ENCODE measurements at regions not wholly inside any gene's neighbourhood (a gene's known extent, or its start where the extent isn't known, plus 50 kb on each side); places are given as distances from the start of the nearest gene placed in this dataset.
A peak's percentile ranks its signal among the peaks of the same experiment; 100 is the strongest.

DNA sequence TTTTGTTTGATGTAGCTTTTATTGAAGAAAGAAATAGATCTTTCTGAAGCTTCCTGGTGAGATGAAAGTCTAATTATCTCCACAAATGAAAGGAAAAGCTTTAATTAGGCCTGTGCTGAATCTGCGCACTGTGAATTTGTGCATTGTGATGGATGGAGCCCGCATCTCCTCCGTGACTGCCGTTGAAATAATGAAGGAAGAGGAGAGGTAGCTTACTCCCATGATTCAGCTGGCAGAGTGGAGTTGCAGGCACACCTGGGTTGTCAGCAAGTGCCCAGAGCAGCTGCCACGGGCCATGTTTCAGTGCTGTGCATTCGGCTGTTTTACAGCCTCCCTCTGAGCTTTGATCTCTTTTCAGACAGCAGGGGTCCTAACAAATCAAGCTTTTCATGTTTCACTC lies 735.3 kb upstream of the TENM3 start:
- DNase-seq: peak; percentile 82

DNA sequence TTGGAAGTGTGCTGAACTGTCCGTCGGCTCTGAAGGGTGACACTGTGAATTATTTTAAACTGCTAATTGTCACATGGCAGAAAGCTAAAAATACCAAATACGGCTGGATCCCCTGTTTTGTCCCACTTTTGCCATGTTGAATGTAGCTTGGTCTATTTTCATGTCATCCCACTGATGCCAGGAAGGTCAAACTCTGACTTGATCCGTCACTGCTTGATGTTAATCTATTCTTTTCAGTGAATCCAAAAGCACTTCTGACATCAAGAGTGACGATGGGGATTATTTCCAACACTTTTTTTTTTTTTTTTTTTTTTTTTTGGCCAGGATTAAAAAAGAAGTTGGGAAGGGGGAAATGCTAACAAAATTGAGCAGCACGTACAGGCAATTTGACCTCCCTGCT lies 734.6 kb upstream of the TENM3 start:
- no peak for DNase-seq

DNA sequence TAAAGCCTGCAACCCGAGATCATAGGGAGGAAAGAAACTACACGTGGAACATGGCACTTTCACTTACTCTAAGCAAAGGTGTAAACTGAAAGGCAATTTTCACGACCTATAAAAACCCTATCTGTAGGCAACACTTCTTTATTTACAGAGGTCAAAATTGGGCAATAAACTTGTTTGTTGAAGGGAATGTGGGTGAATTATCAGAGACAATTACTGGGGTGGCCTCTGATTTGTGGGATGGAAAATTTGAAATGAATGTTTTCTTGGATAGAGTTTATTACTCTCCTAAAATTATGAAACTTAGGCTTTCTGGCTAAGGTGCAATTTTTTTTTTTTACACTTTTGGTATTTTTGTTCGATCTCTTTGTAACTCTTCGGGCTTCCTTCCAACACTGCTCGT lies 734.1 kb upstream of the TENM3 start:
- peak; percentile 40 for DNase-seq

DNA sequence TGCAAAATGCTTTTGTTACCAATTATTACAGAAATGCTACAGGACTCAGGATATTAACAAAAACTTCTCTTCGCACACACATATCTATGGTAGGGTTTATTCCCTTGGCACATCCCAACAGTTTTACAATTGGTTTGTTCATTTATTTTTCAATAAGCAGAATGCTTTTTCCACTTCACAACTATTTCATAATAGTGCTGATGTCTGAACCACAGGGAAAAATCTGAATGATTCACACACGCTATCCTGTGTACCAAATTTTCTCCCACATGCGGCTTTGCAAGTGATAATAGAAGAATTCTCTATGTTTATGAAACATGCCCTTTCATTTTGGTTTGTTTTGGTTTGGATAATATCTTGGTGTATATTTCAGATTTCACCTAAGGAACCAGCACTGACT lies 725.7 kb upstream of the TENM3 start:
- DNase-seq: no peak

DNA sequence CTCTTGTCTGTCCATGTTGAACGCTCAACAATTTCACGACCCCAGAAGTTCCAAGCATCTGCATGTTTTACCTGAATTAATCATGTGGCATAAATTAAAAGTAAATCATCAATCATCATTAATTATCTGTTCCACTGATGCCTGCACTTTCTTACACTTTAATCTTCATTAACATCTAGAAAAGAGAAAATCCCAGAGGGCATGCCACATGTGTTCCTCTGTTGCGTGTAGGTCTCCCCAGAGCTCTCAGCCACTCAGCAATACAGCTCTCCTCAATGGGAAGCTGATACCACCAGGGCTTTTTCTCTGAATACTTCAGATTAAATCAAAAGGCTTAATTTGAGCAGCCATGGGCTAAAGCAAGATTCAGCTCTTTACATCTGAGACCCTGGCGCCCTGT lies 722.4 kb upstream of the TENM3 start:
- DNase-seq: no peak

DNA sequence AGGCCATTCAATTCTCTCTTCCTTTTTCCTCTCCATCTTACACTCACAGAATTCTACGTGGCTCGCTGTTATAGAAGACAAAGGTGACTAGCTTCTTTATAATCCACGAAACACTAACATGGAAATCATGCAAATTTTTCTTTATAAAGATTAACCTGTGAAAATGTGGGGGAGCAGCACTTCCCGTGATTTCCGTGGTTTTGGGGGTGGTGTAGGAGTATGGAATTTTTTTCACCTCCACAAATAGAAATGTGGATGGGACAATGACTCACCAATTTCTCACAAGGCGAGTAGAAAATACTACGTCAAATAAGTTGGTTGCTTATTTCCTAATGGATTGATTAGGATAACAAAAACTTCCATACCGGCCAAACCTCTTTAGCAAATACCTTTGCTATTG lies 719.2 kb upstream of the TENM3 start:
- DNase-seq: no peak

DNA sequence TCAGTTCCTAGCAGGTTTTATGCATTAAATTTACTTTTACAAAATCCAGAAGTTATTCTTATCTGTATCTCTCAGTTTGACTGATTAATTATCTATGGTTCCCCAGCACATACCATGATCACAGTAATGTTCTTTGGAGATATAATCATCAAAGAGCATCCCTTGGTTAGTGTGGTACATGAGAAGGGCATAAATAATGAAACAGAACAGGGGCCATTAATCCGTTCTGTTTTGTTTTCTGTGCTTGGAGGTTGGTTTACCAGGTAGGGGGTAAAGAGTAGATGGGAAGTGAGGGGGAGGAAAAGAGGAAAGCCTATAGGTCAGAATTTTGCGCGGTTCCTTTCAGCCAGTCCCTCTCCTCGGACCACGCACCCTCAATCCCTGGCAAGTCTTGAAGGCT lies 718.7 kb upstream of the TENM3 start:
- no peak for DNase-seq

DNA sequence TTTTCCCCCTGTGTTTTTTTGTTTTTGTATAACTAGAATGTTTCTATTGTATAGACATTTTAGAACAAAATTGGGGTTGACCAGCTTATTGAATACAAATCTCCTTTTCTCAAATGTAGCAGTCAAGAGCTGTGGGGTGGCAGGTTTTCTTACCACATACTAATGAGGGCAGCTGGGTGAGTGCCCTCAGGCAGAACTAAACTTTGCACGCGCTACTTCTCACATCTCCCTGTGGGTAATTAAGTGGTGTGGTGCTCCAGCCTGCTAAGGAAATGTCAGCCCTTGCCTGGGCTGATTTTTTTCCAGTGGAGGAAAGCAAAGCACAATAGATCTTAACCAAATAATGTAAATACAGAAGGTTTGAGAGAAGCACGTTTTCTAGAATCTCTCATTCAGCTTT lies 717.6 kb upstream of the TENM3 start:
- peak; percentile 58 for DNase-seq

DNA sequence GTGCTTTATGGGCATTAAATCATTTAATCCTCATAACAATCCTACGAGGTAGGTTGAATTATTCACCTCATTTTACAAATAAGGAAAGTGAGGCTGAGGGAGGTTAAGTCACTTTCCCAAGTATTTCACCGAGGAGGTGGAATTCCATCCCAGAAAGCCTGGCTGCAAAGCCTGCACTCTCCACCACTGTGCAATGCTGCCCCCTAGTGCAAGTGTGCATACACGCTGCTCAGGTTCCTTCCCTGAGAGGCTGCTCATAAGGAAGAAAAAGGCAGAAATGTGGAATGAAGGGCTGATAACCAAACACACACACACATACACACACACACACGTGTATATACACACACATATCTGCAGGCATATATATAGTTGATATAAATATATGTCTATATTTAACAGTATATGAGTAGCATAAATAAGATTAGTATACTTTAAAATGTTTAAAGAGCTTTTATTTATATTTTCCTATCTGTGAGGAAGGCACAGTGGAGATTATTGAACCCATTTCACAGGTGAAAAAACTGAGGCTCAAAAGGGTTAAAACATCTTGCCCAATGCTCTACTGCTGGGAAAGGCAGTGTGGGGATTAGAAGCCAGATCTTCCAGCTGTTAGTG lies 714.5 kb upstream of the TENM3 start:
- DNase-seq: peak; percentile 68

DNA sequence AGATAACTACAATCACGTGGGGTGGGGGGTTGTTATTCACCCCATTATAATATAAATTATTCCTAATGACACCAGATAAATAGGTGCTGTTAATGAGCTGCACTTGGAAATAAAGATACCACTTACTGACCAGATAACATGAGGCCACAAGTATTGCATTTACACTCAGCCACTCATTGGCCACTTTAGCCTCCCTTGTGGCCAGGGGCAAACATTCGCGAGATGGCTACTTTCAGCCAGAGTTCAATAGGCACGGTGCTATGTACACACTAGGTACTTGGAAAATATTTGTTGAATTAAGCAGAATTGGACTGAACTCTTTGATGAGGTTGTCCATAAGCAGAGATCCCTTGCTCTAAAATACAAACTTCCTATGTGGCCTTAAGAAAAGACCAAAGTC lies 713.7 kb upstream of the TENM3 start:
- no peak for DNase-seq

DNA sequence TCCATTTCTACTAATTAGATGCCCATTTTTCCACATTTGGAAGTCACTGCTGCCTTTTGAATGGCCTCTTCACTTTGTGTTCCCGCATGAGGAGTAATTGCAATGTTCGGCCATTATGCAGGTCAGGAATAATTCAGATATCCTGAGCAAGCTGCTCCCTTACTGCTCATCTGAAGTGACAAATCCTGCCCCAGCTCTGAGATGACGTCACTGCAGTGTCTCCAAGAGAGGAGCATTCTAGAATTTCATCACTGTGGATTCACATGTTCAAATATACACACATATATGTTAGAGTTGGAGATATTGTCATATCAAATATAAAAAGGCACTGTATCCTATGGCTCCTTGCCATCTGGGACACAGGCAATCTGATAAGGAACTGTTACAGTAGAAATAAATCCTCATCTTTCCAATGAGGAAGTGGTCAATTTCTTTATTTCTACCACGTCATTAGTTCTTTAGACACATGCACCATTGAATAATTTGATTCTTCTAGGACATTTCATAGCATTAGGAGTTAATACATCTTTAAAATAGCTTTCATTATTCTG lies 706.9 kb upstream of the TENM3 start:
- no peak for DNase-seq

DNA sequence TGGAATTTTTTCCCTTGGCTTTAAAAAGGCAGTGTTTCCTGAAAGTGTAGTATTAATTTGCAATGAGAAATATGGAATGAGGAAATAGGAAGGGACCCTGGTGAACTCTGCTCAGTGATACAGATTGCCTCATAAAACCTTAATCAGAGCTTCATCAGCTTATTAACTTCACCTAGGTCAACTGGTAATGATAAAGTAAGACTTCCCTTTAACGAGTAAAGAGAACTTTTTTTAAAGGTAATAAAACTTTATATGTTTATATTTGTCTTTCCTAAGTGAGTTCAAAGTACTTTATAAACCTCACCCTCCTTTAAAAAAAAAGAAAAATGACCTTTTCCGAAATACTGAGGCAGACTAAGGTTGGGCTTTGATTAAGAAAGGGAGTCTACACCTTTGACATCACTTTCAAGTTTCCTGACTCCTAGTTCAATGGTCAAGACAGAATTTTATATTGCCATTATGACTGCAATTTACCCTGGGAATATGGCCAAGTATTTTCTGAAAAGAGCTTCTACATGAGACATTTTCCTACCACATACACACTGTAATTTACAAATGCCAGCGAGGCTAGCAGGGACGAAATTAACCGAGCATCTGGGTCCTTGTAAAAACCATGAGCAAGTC lies 706.3 kb upstream of the TENM3 start:
- no peak for DNase-seq

DNA sequence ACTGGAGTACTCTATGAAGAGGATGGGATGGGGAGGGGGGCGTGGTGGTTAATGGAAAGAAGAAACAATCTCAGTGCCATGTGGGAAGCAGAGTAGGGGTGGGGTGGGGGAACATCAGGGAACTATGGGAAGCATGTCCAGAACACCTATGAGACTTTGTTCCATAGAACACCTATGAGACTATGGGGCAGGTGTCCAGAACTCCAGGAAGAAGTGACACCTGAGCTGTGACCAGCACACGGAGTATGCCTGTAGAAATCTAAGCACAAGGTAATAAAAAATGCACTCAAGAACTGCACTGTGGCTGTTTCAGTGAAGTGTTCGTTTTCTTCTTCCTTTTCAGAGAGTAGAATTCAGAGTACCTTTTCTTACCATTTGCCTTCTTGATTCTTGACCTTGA lies 704.8 kb upstream of the TENM3 start:
- DNase-seq: no peak

DNA sequence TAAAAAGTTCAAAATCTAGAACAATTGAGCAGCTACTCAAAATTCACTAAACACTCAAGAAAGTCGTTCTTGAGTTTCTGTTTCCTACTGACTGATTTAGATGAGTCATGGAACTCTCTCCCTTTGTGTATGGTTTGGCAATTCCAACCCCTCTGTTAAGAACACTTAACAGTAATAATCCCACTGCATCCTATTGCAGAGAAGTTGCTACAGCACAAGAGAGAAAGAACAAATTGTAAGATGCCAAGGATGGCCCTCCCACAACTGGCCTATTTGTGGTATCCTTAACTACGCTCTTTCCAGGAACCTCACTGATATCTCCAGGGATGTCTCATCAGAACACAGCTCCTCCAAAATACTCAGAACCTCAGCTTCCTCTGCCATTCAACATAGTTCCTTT lies 701.8 kb upstream of the TENM3 start:
- no peak for DNase-seq

DNA sequence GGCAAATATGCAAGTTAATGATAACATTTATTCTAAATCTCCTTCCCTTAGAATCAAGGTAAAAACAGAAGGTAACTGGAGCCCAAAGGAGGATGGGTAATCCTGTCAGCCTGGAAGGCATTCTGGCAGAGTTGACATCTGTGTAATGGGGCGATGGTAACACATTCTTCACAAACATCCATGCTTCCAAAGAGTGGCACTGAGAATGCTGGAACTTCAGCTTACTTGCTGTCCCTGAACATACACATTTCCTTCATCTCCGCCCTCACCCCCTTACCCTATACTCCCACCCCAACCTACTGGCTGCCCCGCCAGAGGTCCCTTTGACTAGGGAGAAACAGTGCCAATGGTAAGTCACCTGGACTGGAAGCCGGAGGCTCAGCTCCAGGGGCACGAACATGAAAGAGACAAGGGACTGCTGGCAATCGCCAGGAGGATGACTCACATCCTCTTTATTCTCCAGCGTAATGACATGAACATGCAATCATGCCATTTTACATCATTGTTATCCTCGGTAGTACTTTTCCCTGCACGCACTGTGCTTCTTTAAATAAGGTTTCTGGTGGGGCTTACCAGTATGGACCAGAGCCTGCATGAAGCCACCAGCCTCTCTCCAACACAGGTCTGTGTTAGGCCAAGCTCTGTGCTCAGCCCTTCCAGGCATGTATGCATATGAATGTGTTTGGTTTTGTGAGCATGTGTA lies 694.2 kb upstream of the TENM3 start:
- no peak for DNase-seq

DNA sequence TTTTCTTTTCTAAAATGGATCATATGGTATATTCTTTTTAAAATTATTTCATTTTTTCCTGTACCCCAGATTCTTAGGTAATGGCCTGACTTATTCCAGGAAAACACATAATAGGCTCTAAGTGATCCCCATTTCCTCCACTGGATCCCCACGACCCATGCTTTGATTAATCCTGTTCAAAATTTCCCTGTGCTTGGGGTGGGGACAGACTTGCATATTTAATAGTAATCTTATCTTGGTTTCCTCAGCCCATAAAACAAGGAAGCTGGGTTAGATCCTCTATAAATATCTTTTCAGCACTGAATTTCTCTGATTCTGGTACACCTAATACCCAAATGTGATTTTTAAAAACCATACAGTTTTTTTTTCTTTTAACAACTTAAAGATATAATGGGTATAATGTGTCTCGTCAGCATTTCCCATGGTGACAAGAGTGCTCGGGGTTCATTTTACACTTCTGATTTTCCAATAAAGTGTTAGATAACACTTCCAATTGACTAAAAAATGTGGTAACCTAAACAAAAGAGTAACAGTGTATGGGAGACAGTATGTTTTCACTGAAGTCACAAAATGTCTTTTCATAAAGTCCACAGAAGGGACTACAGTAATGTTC lies 693.5 kb upstream of the TENM3 start:
- DNase-seq: no peak

DNA sequence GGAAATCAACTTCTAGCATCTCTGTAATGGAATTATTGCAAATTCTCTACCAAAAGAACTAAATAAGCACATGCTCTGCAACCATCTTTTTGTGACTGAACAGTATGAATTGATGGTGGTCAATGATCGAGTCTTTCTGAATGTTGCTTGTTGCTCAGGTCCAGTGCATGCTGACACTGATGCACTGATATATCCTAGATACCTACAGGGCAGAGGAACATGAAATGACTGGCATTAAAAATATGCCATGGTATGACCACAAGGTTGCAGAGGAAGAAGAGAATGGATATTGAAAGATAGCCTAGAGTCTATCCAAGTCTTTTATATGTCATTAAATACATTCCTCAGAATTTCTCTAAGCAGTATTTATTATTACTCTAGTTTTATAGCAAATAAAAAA lies 692.8 kb upstream of the TENM3 start:
- no peak for DNase-seq

DNA sequence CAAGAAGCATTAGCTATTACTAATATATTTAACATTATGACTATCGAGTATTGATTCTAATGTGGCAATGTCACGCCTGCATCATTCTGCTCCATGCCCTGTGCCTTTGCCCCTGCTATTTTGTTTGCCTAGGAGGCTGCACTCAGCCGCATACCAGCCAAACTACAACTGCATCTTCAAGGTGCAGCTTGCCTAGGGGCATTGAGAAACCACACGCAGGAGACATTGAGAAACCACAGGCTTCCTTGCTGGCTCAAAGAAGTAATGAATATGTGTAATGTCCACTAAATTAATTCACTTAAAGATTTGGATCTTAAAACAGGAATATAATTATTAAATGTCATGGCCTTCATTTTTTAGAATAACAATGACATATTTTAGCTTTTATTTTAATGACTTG lies 683.6 kb upstream of the TENM3 start:
- no peak for DNase-seq

DNA sequence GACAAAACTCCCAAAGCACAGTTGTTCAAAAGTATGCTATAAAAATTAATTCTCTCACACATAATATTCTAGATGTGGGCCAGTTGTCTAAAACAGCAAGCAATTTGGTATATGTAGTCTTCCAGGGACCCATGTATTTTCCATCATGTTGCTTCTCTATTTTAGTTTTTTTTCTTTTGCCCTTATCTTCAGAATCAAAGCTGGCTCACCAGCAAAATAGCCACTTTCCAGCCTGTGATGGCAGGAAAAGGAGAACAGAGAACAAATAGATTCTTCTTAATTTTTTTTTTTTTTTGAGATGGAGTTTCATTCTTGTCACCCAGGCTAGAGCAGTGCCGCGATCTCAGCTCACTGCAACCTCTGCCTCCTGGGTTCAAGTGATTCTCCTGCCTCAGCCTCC lies 680.8 kb upstream of the TENM3 start:
- DNase-seq: no peak

DNA sequence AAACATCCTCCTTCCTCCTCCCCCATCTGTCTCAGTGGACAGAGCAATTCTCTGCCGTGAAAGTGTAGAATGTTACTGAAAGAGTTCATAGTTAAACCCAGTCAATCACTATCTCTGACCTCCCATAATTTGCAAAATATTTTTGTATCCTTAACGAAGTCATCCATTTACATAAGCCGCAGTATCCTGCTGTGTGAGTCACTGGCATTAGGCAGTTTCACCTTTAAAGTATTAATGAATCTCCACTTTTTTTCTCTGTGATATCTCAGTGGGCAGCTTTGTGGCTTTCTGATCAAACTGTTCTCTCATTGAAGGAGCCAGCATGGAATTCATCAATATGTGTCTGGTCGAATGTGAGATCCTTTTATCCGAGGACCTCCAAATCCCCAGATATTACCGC lies 678.6 kb upstream of the TENM3 start:
- DNase-seq: no peak

DNA sequence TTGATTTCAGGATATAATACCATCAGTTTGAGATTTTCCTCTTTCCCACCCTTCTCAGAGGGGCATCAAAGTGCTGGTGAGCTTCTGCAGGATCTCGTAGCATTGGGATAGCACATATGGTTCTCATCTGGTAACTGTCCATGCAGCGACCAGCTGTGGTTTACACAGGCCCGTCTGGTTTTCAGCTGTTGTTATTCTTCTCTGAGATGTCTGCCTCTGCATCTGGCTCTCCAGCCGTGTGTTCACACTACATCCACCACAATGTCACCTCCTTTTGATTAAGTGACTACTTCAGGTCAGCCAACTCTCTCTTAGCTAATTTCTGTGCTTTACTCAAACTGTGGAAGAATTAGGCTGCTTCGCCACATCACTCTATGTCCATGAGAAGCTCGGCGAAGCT lies 676.7 kb upstream of the TENM3 start:
- DNase-seq: no peak

DNA sequence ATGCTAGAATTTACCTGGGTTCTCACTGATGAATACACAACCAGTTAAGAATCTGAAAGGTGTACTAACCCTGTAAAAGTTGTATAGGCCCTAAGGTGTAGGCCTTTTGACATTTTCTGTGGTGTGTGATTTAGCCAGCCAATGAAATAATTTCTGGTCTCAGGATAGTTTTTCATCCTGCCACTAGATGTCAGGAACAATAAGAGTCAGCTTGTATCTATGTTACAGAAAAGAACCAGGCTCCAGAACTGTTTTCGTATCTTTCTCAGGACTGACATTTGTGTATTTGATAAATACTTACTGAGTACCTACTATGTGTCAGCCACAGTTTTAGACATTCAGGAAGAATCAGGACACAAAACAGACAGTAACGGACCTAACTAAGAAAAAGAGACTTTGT lies 673.6 kb upstream of the TENM3 start:
- peak; percentile 36 for DNase-seq

DNA sequence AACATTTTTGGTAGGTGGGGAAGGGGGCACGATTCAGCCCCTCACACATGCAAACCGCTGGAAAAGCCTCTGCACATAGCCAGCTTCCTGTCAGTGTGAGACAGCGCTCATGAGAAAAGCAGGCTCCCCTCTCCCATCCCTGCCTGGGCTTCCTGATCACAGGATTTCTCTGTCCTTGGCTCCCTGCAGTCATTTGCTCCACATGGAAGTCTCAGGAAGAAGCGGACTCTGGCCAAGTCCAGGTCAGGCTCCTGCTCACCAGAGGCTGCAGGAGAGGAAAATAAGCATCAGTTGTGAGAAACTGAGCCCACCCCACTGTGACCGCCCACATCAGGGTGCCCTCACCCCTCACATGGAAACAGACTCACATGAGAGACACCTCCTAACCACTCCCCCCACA lies 664.3 kb upstream of the TENM3 start:
- no peak for DNase-seq

DNA sequence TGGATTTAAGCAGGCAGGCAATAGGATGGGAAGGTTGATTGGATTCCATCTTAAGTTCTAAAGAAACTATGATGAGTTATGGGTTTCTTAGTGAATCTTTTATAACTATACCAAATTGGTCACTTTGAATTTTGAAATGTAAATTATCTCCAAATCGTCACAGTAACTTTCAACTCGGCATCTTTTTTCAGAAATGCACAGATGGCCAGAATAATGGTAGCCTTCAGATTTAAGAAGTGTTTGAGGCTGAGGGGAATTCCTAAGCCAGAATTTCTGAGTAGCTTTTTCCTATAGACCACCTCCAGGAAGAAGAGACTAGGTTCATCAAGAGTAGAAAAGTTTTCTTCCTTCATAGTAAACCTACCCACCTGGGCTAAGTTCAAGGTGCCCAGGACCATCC lies 663.7 kb upstream of the TENM3 start:
- no peak for DNase-seq
